ENCODE measurements at regions not wholly inside any gene's neighbourhood (a gene's known extent, or its start where the extent isn't known, plus 50 kb on each side); places are given as distances from the start of the nearest gene placed in this dataset.

DNA sequence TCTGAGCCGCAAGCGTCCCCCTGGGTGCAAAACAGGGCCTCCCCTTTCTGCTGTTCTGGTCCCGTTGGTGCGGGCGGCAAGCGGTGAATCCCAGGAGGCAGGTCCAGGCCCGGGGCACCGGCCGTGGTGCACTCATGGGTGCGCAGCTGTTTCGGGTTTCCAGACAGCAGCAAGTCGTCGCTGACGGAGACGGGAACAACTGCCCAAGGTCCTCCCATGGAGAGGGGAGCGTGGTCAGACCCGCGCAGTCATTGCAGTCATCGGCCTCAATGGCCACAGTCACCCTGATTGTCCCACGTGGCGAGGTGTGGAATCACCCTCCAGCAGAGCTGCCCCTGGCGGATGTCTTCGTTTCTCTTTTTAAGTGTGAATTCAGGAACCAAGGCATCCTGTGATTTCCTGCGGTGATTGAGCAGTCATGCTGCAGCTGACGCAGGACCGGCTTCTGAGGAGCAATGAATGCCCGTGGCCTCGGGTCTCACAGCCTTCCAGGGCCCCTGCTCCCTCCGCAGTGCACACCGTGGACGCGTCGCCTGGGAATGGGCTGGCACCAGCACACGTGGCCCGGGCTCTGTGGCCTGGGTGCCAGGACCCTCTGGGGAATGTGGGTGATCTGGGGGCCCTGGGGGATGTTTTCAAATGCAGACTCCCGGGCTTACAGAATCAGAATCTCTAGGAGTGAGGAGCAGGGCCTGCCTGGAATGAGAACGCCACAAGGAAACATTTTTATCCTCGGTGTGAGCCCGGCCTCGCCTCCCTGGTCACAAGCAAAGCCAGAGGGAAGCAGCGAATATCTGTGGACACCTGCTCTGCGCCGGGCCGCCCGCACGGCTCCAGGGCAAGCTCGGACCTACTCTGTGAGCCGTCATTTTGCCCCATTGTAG lies 244.2 kb upstream of the SALL3 start:
- no peaks in the 10 kb centered on the region for H3K4me1 ChIP-seq (ENCODE audit: control insufficient read depth in 5 of 5, insufficient read depth in 5 of 5, low read length in 5 of 5)
- H3K36me3 ChIP-seq (ENCODE audit: control insufficient read depth in 5 of 5, insufficient read depth in 5 of 5, low read length in 5 of 5), result no peaks in the 10 kb centered on the region
- H3K27ac ChIP-seq (ENCODE audit: low read depth, low read length), result no peak overlapping the region
- H3K27me3 ChIP-seq (ENCODE audit: control insufficient read depth in 5 of 5, insufficient read depth in 4 of 5, low read length in 5 of 5), result peaks cover 0 to 20% (median 12%) of the 10 kb centered on the region in 5 donors
- H3K9ac ChIP-seq (ENCODE audit: low read length in 5 of 5), result no peak overlapping the region
- no peak overlapping the region for H3K4me3 ChIP-seq (ENCODE audit: low read depth in 1 of 5, low read length in 5 of 5)
- H3K9me3 ChIP-seq (ENCODE audit: control insufficient read depth in 5 of 5, low read length in 5 of 5), result no peaks in the 10 kb centered on the region

DNA sequence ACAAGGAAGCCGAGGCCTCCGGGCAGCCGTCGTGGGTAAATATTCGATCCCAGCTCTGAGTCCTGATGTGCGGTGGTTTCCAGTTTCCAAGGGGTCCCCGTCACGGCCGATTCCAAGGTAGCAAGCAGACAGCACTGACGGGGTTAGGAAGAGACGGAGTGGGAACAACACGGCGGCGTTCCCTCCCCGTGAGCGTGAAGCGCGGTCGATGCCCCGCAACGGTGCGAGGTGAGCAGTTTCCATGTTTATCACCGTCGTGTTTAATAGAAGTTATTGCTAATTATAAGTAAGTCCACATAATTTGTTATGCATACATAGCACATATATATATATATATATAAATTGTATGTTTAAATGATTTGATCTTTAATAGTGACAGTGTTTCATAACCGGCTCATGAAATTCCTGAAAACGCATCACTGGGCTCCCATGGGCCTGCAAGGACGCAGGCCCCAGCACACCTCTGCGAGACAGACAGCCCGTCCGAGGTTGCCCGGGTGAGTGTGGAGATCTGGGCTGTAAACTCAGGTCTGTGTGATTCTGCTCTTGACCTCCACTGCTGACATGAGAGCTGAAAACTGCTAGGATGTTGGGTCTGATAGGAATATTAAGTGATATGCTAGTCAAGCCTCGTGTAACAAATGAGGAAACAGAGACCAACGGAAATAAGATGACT lies 243.5 kb upstream of the SALL3 start:
- no peaks in the 10 kb centered on the region for H3K9me3 ChIP-seq (ENCODE audit: control insufficient read depth in 5 of 5, low read length in 5 of 5)
- H3K4me3 ChIP-seq (ENCODE audit: low read depth in 1 of 5, low read length in 5 of 5), result no peak overlapping the region
- no peak overlapping the region for H3K27ac ChIP-seq (ENCODE audit: low read depth, low read length)

DNA sequence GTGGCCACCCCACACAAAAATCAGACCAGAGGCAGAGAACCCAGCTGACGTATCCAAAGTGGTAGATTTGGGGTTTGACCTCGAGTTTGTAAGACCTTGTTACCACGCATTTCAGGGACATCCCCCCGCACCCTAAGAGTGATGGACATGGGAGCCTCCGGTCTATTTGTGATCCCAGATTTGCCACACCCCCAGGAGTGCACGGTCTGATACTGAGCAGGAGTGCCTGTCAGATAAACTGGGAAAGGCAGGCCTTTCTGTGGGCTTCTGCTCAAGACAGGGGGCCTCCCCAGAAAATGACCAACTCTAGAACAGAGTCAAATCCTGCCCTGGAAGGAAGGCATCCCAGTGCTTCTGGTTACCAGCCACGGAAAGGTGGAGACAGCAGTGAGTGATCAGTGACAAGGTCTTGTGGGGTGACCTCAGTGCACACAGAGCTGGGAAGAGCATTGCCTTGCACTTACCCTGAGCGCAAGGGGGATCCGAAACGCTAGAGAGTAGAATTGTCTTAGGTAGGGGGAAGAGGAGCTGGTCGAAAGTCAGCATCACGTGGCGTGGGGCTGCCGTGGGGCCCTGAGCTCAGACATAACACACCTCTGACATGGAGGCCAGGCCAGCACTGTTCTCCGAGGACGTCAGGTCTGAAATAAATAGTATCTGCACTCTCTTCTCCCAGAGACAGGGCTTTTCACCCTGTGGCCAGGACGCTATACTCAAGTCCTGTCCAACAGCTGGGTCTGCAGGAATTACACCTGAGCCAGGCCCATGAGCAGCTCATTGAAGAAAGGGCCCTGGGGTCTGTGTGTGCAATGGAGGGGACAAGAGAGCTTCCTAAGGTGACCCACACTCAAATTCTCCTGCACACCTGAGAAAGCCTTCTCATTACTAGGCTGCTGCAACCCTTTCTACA lies 242.4 kb upstream of the SALL3 start:
- H3K27me3 ChIP-seq (ENCODE audit: control insufficient read depth in 5 of 5, insufficient read depth in 4 of 5, low read length in 5 of 5), result peaks cover 0 to 14% (median 4%) of the 10 kb centered on the region in 5 donors
- H3K9ac ChIP-seq (ENCODE audit: low read length in 5 of 5), result no peak overlapping the region
- no peaks in the 10 kb centered on the region for H3K36me3 ChIP-seq (ENCODE audit: control insufficient read depth in 5 of 5, insufficient read depth in 5 of 5, low read length in 5 of 5)
- no peaks in the 10 kb centered on the region for H3K4me1 ChIP-seq (ENCODE audit: control insufficient read depth in 5 of 5, insufficient read depth in 5 of 5, low read length in 5 of 5)
- H3K9me3 ChIP-seq (ENCODE audit: control insufficient read depth in 5 of 5, low read length in 5 of 5), result no peaks in the 10 kb centered on the region
- no peak overlapping the region for H3K4me3 ChIP-seq (ENCODE audit: low read depth in 1 of 5, low read length in 5 of 5)
- no peak overlapping the region for H3K27ac ChIP-seq (ENCODE audit: low read depth, low read length)

More for the DNA sequence above, 243.5 kb upstream of the SALL3 start:
- no peaks in the 10 kb centered on the region for H3K4me1 ChIP-seq (ENCODE audit: control insufficient read depth in 5 of 5, insufficient read depth in 5 of 5, low read length in 5 of 5)
- no peaks in the 10 kb centered on the region for H3K36me3 ChIP-seq (ENCODE audit: control insufficient read depth in 5 of 5, insufficient read depth in 5 of 5, low read length in 5 of 5)
- peaks cover 0 to 18% (median 9%) of the 10 kb centered on the region in 5 donors for H3K27me3 ChIP-seq (ENCODE audit: control insufficient read depth in 5 of 5, insufficient read depth in 4 of 5, low read length in 5 of 5)
- no peak overlapping the region for H3K9ac ChIP-seq (ENCODE audit: low read length in 5 of 5)

DNA sequence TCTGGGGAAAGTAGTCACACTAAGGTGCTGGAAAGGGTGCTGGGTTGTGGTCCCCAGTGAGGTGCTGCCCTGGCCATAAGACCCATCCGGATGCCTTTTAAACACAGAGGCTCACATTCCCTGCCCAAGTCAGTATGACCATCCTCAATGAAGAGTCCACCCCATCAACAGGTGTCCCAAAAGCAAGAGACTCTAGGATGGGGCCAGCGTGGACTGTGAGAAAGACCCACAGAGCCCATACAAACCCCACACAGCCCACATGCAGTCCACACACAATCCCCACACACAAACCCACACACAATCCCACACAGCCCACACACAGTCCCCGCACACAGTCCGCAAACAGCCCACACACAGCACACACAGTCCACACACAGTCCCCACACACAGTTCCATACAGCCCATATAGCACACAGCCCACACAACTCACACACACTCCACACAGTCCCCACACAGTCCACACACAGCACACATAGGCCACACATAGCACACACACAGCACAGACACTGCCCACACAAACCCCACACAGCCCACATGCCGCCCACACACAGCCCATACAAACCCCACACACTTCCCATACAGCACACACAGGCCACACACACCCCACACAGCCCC lies 241.4 kb upstream of the SALL3 start:
- H3K9me3 ChIP-seq (ENCODE audit: control insufficient read depth in 5 of 5, low read length in 5 of 5), result no peaks in the 10 kb centered on the region
- no peak overlapping the region for H3K4me3 ChIP-seq (ENCODE audit: low read depth in 1 of 5, low read length in 5 of 5)
- H3K36me3 ChIP-seq (ENCODE audit: control insufficient read depth in 5 of 5, insufficient read depth in 5 of 5, low read length in 5 of 5), result no peaks in the 10 kb centered on the region
- no peaks in the 10 kb centered on the region for H3K4me1 ChIP-seq (ENCODE audit: control insufficient read depth in 5 of 5, insufficient read depth in 5 of 5, low read length in 5 of 5)
- H3K9ac ChIP-seq (ENCODE audit: low read length in 5 of 5), result no peak overlapping the region
- no peak overlapping the region for H3K27ac ChIP-seq (ENCODE audit: low read depth, low read length)
- H3K27me3 ChIP-seq (ENCODE audit: control insufficient read depth in 5 of 5, insufficient read depth in 4 of 5, low read length in 5 of 5), result peaks cover 0 to 14% (median 3%) of the 10 kb centered on the region in 5 donors

DNA sequence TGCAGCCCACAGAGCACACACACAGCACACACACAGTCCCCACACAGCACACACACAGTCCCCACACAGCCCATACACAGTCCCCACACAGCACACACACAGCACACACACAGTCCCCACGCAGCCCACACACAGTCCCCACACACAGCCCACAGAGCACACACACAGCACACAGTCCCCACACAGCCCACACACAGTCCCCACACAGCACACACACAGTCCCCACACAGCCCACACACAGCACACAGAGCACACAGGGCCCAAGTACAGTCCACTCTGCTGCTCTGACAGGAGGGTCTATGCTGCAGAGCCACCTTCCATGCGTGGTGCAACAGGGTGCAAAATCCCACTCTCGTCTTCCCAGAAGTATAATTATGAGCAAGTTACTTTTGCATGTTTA lies 240.5 kb upstream of the SALL3 start:
- peaks cover 0 to 12% (median 3%) of the 10 kb centered on the region in 5 donors for H3K27me3 ChIP-seq (ENCODE audit: control insufficient read depth in 5 of 5, insufficient read depth in 4 of 5, low read length in 5 of 5)
- H3K36me3 ChIP-seq (ENCODE audit: control insufficient read depth in 5 of 5, insufficient read depth in 5 of 5, low read length in 5 of 5), result no peaks in the 10 kb centered on the region
- no peak overlapping the region for H3K4me3 ChIP-seq (ENCODE audit: low read depth in 1 of 5, low read length in 5 of 5)
- H3K4me1 ChIP-seq (ENCODE audit: control insufficient read depth in 5 of 5, insufficient read depth in 5 of 5, low read length in 5 of 5), result no peaks in the 10 kb centered on the region
- no peak overlapping the region for H3K27ac ChIP-seq (ENCODE audit: low read depth, low read length)
- no peaks in the 10 kb centered on the region for H3K9me3 ChIP-seq (ENCODE audit: control insufficient read depth in 5 of 5, low read length in 5 of 5)
- no peak overlapping the region for H3K9ac ChIP-seq (ENCODE audit: low read length in 5 of 5)

DNA sequence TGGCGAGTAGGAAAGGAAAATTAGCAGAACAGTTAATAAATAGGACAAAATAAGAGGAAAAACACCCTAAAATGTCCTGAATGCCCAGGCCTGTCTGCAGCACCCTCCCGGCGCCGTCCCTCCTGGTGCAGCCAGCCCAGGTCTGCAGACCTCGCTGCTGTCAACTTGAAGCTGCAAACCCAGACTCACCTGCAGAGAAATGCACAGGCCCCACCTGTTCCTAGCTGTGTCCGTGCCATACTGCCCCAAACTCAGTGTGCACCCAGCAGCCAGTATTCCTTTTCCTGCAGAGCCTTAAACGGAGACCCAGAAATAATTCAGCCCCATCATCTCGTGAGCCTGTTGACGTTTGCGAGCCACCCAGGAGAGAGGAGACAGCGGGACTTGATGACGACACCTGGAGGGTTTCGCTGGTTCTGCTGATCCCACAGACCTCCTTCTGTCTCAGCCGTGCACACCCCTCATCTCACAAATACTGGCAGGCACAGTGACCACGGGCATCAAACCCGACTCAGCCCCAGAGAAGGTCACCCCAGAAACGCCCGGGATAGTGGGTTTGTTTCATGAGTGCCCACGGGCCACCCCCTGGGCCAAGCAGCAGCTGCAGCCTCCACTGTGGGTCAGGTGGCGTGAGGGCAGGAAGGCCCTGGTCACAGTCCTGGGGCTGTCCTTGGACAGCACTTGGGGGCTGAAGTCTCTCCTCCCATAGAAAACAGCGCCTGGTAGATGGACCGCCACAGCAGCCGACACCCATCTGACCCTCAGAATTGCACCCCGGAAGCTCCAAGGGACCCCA lies 239.5 kb upstream of the SALL3 start:
- Histone ChIP-seq H3K36me3 (ENCODE audit: control insufficient read depth in 5 of 5, insufficient read depth in 5 of 5, low read length in 5 of 5) (no peaks in the 10 kb centered on the region), H3K4me1 (ENCODE audit: control insufficient read depth in 5 of 5, insufficient read depth in 5 of 5, low read length in 5 of 5) (no peaks in the 10 kb centered on the region), H3K4me3 (ENCODE audit: low read depth in 1 of 5, low read length in 5 of 5) (no peak overlapping the region), H3K27me3 (ENCODE audit: control insufficient read depth in 5 of 5, insufficient read depth in 4 of 5, low read length in 5 of 5) (peaks cover 0 to 12% (median 3%) of the 10 kb centered on the region in 5 donors), H3K9ac (ENCODE audit: low read length in 5 of 5) (no peak overlapping the region), H3K9me3 (ENCODE audit: control insufficient read depth in 5 of 5, low read length in 5 of 5) (no peaks in the 10 kb centered on the region), H3K27ac (ENCODE audit: low read depth, low read length) (no peak overlapping the region)

DNA sequence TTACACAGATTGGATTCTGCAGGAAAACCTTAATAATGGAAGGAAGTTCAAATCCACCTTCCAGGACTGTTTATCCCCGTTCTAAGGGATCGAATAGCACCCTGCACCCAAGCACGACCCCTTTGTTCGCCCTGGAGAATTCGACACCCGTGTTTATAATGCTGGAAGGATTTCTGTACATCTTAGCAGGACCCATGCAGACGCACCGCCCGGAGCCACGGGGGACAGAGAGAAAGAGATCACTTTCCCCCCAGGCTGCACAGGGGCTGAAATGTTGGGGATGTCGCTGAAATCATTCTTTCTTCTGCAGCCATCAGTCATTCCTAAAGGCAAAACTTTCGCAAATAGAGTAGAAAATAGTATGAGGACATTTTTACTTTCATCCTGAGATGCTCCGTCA lies 238.7 kb upstream of the SALL3 start:
- peaks cover 0 to 12% (median 3%) of the 10 kb centered on the region in 5 donors for H3K27me3 ChIP-seq (ENCODE audit: control insufficient read depth in 5 of 5, insufficient read depth in 4 of 5, low read length in 5 of 5)
- no peak overlapping the region for H3K9ac ChIP-seq (ENCODE audit: low read length in 5 of 5)
- no peaks in the 10 kb centered on the region for H3K4me1 ChIP-seq (ENCODE audit: control insufficient read depth in 5 of 5, insufficient read depth in 5 of 5, low read length in 5 of 5)
- H3K9me3 ChIP-seq (ENCODE audit: control insufficient read depth in 5 of 5, low read length in 5 of 5), result no peaks in the 10 kb centered on the region
- H3K27ac ChIP-seq (ENCODE audit: low read depth, low read length), result no peak overlapping the region
- no peak overlapping the region for H3K4me3 ChIP-seq (ENCODE audit: low read depth in 1 of 5, low read length in 5 of 5)
- no peaks in the 10 kb centered on the region for H3K36me3 ChIP-seq (ENCODE audit: control insufficient read depth in 5 of 5, insufficient read depth in 5 of 5, low read length in 5 of 5)

DNA sequence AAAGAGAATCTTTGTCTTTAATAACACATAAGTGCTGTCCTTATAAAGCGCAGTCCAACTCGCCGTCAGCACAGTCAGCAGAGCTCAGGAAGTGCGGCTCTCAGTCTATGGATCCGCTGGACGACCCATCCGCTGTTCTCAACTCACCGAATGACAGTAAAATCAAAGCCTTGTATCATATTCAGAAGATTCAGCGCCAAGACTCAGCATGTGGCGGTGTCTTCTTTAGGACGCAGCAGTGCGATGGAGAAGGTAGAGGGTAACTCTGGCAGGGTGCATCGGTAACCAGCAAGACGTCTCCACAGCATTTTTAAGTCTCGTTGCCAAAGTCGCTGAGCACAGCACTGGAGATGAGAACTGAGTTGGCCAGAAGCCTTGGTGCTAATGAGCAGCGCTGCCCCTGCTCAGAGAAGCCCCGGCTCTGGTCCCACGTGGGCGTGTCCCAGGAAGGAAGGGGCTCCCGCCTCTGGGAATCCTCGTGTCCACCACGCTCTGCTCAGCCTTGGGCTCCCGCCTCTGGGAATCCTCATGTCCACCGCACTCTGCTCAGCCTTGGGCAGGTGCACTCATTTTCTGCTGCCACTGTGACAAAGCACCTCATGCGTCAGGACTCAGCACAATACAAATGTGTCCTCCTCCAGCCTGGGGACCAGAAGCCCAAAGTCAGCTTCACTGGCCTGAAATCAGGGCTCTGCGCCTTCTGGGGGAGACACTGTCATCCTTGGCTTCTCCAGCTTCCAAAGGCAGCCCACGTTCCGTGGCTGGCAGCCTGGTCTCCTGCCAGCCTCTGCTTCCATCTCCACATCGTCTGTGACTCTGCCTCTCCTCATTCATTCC lies 238.0 kb upstream of the SALL3 start:
- no peak overlapping the region for H3K4me3 ChIP-seq (ENCODE audit: low read depth in 1 of 5, low read length in 5 of 5)
- peaks cover 0 to 12% (median 3%) of the 10 kb centered on the region in 5 donors for H3K27me3 ChIP-seq (ENCODE audit: control insufficient read depth in 5 of 5, insufficient read depth in 4 of 5, low read length in 5 of 5)
- H3K4me1 ChIP-seq (ENCODE audit: control insufficient read depth in 5 of 5, insufficient read depth in 5 of 5, low read length in 5 of 5), result no peaks in the 10 kb centered on the region

More for the DNA sequence above, 238.0 kb upstream of the SALL3 start:
- Histone ChIP-seq H3K9me3 (ENCODE audit: control insufficient read depth in 5 of 5, low read length in 5 of 5) (no peaks in the 10 kb centered on the region), H3K36me3 (ENCODE audit: control insufficient read depth in 5 of 5, insufficient read depth in 5 of 5, low read length in 5 of 5) (no peaks in the 10 kb centered on the region), H3K9ac (ENCODE audit: low read length in 5 of 5) (no peak overlapping the region), H3K27ac (ENCODE audit: low read depth, low read length) (no peak overlapping the region)
